GM12878 (cell line): ENCODE measurements at regions not wholly inside any gene's neighbourhood (a gene's known extent, or its start where the extent isn't known, plus 50 kb on each side); places are given as distances from the start of the nearest gene placed in this dataset.

ENCODE experiments used
- ATAC-seq: fragments of 200-7000 bp; cut with Tn5 transposase; 3 replicates; pipeline ENCODE4 v1.9.1; 2020; ENCODE audit warnings: mild to moderate bottlenecking, moderate library complexity
- BruUV-seq: library from RNA; stranded (reverse); fragments of 400-500 nt; replicated peaks from 2 replicates; lab custom pipeline; 2021; lab: Mats Ljungman, UMichigan
- CTCF ChIA-PET: fragments of 300-600 bp; sonication (Branson Sonifier 250); formaldehyde crosslinking; extraction: SDS; loops from one replicate; lab custom pipeline; 2021; ENCODE audit warnings: inconsistent platforms; lab: Yijun Ruan, JAX
- POLR2A ChIA-PET: fragments of 350-600 bp; formaldehyde crosslinking; extraction: SDS; loops from one replicate; lab custom pipeline; 2021; ENCODE audit warnings: inconsistent platforms; lab: Charles Lee
- RAD21 ChIA-PET: fragments of 300-600 bp; sonication (Branson Sonifier 250); formaldehyde crosslinking; loops from one replicate; lab custom pipeline; 2023; ENCODE audit warnings: antibody characterized with exemption; ENCODE audit not compliant: unreplicated experiment; lab: Charles Lee
- SMC1A ChIA-PET: fragments of 300-600 bp; sonication (Branson Sonifier 250); formaldehyde crosslinking; loops from one replicate; lab custom pipeline; 2023; ENCODE audit not compliant: unreplicated experiment, uncharacterized antibody; lab: Charles Lee
- DNase-seq: peaks from one replicate; pipeline ENCODE4 v3.0.0-alpha.2; 2011; ENCODE audit warnings: low read depth, low spot score
- FAIRE-seq: peaks from 3 replicates; lab custom pipeline; 2011; peaks lifted over from hg19 to GRCh38; lab: Jason Lieb, UNC
- H2AFZ ChIP-seq: 2 replicates; pipeline ENCODE4 v1.6.0; 2011; ENCODE audit warnings: low read depth, low read length, control low read depth; ENCODE audit not compliant: control insufficient read depth
- H3K27ac ChIP-seq: 2 replicates; pipeline ENCODE4 v1.5.1; 2011; ENCODE audit warnings: control low read depth; ENCODE audit not compliant: control insufficient read depth, insufficient read depth
- H3K27me3 ChIP-seq, 2 experiments: replicated peaks in 1 of 2; 2 replicates each; pipeline versions ENCODE4 v1.6.0 to v1.6.1; 2011; ENCODE audit warnings: low read length in 1 of 2; ENCODE audit not compliant: control insufficient read depth in 2 of 2, insufficient read depth in 2 of 2
- H3K36me3 ChIP-seq, 2 experiments: 2 replicates each; pipeline ENCODE4 v1.5.1; 2011; ENCODE audit warnings: low read length in 1 of 2; ENCODE audit not compliant: control insufficient read depth in 2 of 2, insufficient read depth in 2 of 2
- H3K4me1 ChIP-seq: 2 replicates; pipeline ENCODE4 v1.6.1; 2011; ENCODE audit warnings: mild to moderate bottlenecking, low read length, moderate library complexity, mixed read lengths; ENCODE audit not compliant: control insufficient read depth, insufficient read depth
- H3K4me2 ChIP-seq: 2 replicates; pipeline ENCODE4 v1.6.0; 2011; ENCODE audit warnings: control low read depth; ENCODE audit not compliant: control insufficient read depth, insufficient read depth
- H3K4me3 ChIP-seq: fragments of 200-600 bp; sonication (generic); 2 replicates; pipeline ENCODE4 v1.5.1; 2016
- H3K79me2 ChIP-seq: 2 replicates; pipeline ENCODE4 v1.6.0; 2011; ENCODE audit warnings: low read length; ENCODE audit not compliant: control insufficient read depth, insufficient read depth
- H3K9ac ChIP-seq: 2 replicates; pipeline ENCODE4 v1.8.0; 2011; ENCODE audit warnings: low read length, control low read depth, mixed read lengths; ENCODE audit not compliant: control insufficient read depth, insufficient read depth
- H3K9me3 ChIP-seq: replicated peaks from 3 replicates; pipeline ENCODE4 v1.5.1; 2011; ENCODE audit warnings: mild to moderate bottlenecking, low read length; ENCODE audit not compliant: control insufficient read depth, insufficient read depth
- H4K20me1 ChIP-seq: 2 replicates; pipeline ENCODE4 v1.6.0; 2011; ENCODE audit not compliant: control insufficient read depth, insufficient read depth
- ATF7 ChIP-seq: fragments of 450-650 bp; IDR thresholded peaks from 2 replicates; pipeline ENCODE4 v1.6.1; 2016; ENCODE audit warnings: low read depth, mild to moderate bottlenecking
- BMI1 ChIP-seq: fragments of 450-650 bp; IDR thresholded peaks from 2 replicates; pipeline ENCODE4 v1.6.1; 2016; ENCODE audit warnings: mild to moderate bottlenecking, moderate library complexity, borderline replicate concordance
- E4F1 ChIP-seq: fragments of 450-650 bp; IDR thresholded peaks from 2 replicates; pipeline ENCODE4 v1.6.1; 2018; ENCODE audit warnings: borderline replicate concordance, mild to moderate bottlenecking; ENCODE audit not compliant: partially characterized antibody
- EZH2 ChIP-seq: IDR thresholded peaks from 2 replicates; pipeline ENCODE4 v1.6.1; 2012; ENCODE audit warnings: low read depth, mild to moderate bottlenecking, control low read depth, inconsistent platforms, low read length, borderline replicate concordance; ENCODE audit not compliant: control insufficient read depth
- FOXM1 ChIP-seq: IDR thresholded peaks from 2 replicates; pipeline ENCODE4 v1.6.1; 2012; ENCODE audit warnings: low read depth, mild to moderate bottlenecking, inconsistent platforms, low read length, moderate library complexity
- KDM1A ChIP-seq: fragments of 200-600 bp; sonication (generic); IDR thresholded peaks from 2 replicates; pipeline ENCODE4 v1.6.1; 2016; ENCODE audit warnings: borderline replicate concordance
- MYB ChIP-seq: fragments of 150-350 bp; IDR thresholded peaks from 2 replicates; pipeline ENCODE4 v1.6.1; 2014; ENCODE audit warnings: mild to moderate bottlenecking, low read depth, low read length, borderline replicate concordance
- NFIC ChIP-seq: IDR thresholded peaks from 2 replicates; pipeline ENCODE4 v1.6.1; 2012; ENCODE audit warnings: low read depth, mild to moderate bottlenecking, inconsistent platforms, low read length, moderate library complexity
- NFYA ChIP-seq: IDR thresholded peaks from 2 replicates; pipeline ENCODE4 v1.6.1; 2011; ENCODE audit warnings: low read depth, mild to moderate bottlenecking, low read length, improper control_type of control experiment, borderline replicate concordance
- NR2F1 ChIP-seq: fragments of 450-650 bp; conservative IDR thresholded peaks from 2 replicates; pipeline ENCODE4 v1.6.1; 2017; ENCODE audit warnings: mild to moderate bottlenecking
- POLR2AphosphoS2 ChIP-seq: IDR thresholded peaks from 2 replicates; pipeline ENCODE4 v1.6.1; 2011; ENCODE audit warnings: low read depth, mild to moderate bottlenecking, low read length, improper control_type of control experiment, moderate library complexity
- RCOR1 ChIP-seq: conservative IDR thresholded peaks from 2 replicates; pipeline ENCODE4 v1.6.1; 2012; ENCODE audit warnings: low read depth, low read length, improper control_type of control experiment
- RELA ChIP-seq: fragments of 450-650 bp; IDR thresholded peaks from 2 replicates; pipeline ENCODE4 v1.8.0; 2014; ENCODE audit warnings: borderline replicate concordance; ENCODE audit not compliant: partially characterized antibody
- SREBF1 ChIP-seq: IDR thresholded peaks from 2 replicates; pipeline ENCODE4 v1.6.1; 2012; ENCODE audit warnings: mild to moderate bottlenecking, low read length
- STAT3 ChIP-seq: IDR thresholded peaks from 2 replicates; pipeline ENCODE4 v1.6.1; 2011; ENCODE audit warnings: low read depth, low read length, improper control_type of control experiment
- SUPT20H ChIP-seq: IDR thresholded peaks from 2 replicates; pipeline ENCODE4 v1.6.1; 2011; ENCODE audit warnings: low read depth, mild to moderate bottlenecking, low read length, moderate library complexity, borderline replicate concordance; ENCODE audit not compliant: control insufficient read depth
- ZNF592 ChIP-seq: fragments of 450-650 bp; IDR thresholded peaks from 2 replicates; pipeline ENCODE4 v1.6.1; 2017; ENCODE audit warnings: mild to moderate bottlenecking, moderate library complexity
- ZSCAN29 ChIP-seq: fragments of 450-650 bp; IDR thresholded peaks from 2 replicates; pipeline ENCODE4 v1.6.1; 2017; ENCODE audit warnings: mild to moderate bottlenecking, moderate library complexity
- WGBS: methylation state at CpG from one replicate; pipeline ENCODE4 v1.1.6; 2016; ENCODE audit warnings: low lambda C conversion rate; ENCODE audit not compliant: insufficient replicate concordance, insufficient coverage; ENCODE audit errors: missing lambda C conversion rate; 5-methylcytosine and 5-hydroxymethylcytosine counted together
- in situ Hi-C: fragments of 300-500 bp; cut with MboI; formaldehyde crosslinking; loops from 9 replicates; pipeline ENCODE4 v1.14.3; 2018; ENCODE audit warnings: mixed read lengths
- intact Hi-C: fragments of 100-400 bp; cut with micrococcal nuclease; formaldehyde crosslinking; loops from one replicate; pipeline ENCODE4 v1.14.2; 2022; ENCODE audit not compliant: unreplicated experiment

- H3K4me1 ChIP-seq = no peaks in the 10 kb centered on the region
- FAIRE-seq = no peak
- H3K27ac ChIP-seq = no peak overlapping the region
- no peak for TF ChIP-seq NFYA
- no peak for TF ChIP-seq SUPT20H
- TF ChIP-seq STAT3 = no peak
- TF ChIP-seq SREBF1 = no peak
- TF ChIP-seq BMI1 = no peak
- no peak for TF ChIP-seq RCOR1
- TF ChIP-seq POLR2AphosphoS2 = no peak
- TF ChIP-seq ZNF592 = no peak
- no peak for TF ChIP-seq EZH2
- no peak for TF ChIP-seq FOXM1
- no peak for TF ChIP-seq ATF7
- no peak for TF ChIP-seq E4F1
- TF ChIP-seq ZSCAN29 = no peak
- TF ChIP-seq RELA = no peak
- TF ChIP-seq NR2F1 = no peak
- TF ChIP-seq KDM1A = no peak
- TF ChIP-seq NFIC = no peak
- TF ChIP-seq MYB = no peak
- 52% methylated on average over 19 of the region's 19 CpGs for WGBS
- H3K4me3 ChIP-seq = no peak overlapping the region
- no peaks in the 10 kb centered on the region for H4K20me1 ChIP-seq
- in situ Hi-C loops = no loop called here
- H3K27me3 ChIP-seq = no peaks in the 10 kb centered on the region; a peak in 1 of 4 replicates
- no peaks in the 10 kb centered on the region for H3K79me2 ChIP-seq
- H3K9ac ChIP-seq = no peak overlapping the region
- intact Hi-C loops = no loop called here
- ChIA-PET POLR2A (no interaction called here), RAD21 (interaction anchor here (0.8 kb wide), 1 partner anchor 305 kb away, joined by 3 read pairs; no protein-coding TSS in a partner anchor), SMC1A (no interaction called here), CTCF (no interaction called here)
- ATAC-seq = no peak
- H3K36me3 ChIP-seq = no peaks in the 10 kb centered on the region
- no peak overlapping the region for H2AFZ ChIP-seq
- no peak overlapping the region for H3K4me2 ChIP-seq
- no peak for DNase-seq
- H3K9me3 ChIP-seq = no peaks in the 10 kb centered on the region
- no TSS peak for BruUV-seq
Measured at GRCh38 chr13:21973437-21974125, 302.7 kb downstream of the FGF9 start.
